IMR-90 (cell line): ENCODE measurements at regions not wholly inside any gene's neighbourhood (a gene's known extent, or its start where the extent isn't known, plus 50 kb on each side); places are given as distances from the start of the nearest gene placed in this dataset.

Experiments used
- ATAC-seq: fragments of 200-7000 bp; cut with Tn5 transposase; 2 replicates; pipeline ENCODE4 v1.9.1; 2020; ENCODE audit warnings: low read depth, mild to moderate bottlenecking, moderate library complexity
- BruUV-seq: library from RNA; stranded (reverse); fragments of 400-500 nt; replicated peaks from 2 replicates; lab custom pipeline; 2021; lab: Mats Ljungman, UMichigan
- CTCF ChIA-PET: fragments of 300-600 bp; formaldehyde crosslinking; extraction: SDS; loops from one replicate; lab custom pipeline; 2021; ENCODE audit warnings: antibody characterized with exemption; lab: Yijun Ruan, JAX
- POLR2A ChIA-PET: fragments of 300-600 bp; sonication (Branson Sonifier 250); formaldehyde crosslinking; loops from one replicate; lab custom pipeline; 2022; ENCODE audit warnings: antibody characterized with exemption; ENCODE audit not compliant: unreplicated experiment; lab: Charles Lee
- DNase-seq: peaks from one replicate; pipeline ENCODE4 v3.0.0; 2013
- H2AFZ ChIP-seq: replicated peaks from 2 replicates; pipeline ENCODE3; 2013; ENCODE audit warnings: low read length, mild to moderate bottlenecking; ENCODE audit not compliant: poor library complexity
- H2AK5ac ChIP-seq: 2 replicates; pipeline ENCODE4 v1.6.1; 2013; ENCODE audit warnings: low read depth, low read length, inconsistent platforms
- H2AK9ac ChIP-seq: replicated peaks from 2 replicates; pipeline ENCODE3; 2013; ENCODE audit warnings: mild to moderate bottlenecking, low read depth, low read length, moderate library complexity; ENCODE audit not compliant: poor library complexity
- H2BK120ac ChIP-seq: 2 replicates; pipeline ENCODE4 v1.6.1; 2013; ENCODE audit warnings: low read depth, low read length, inconsistent platforms
- H2BK15ac ChIP-seq: 3 replicates; pipeline ENCODE4 v1.6.1; 2013; ENCODE audit warnings: low read depth, low read length, inconsistent platforms
- H2BK20ac ChIP-seq: 2 replicates; pipeline ENCODE4 v1.6.1; 2013; ENCODE audit warnings: low read depth, mild to moderate bottlenecking, inconsistent platforms, low read length, moderate library complexity
- H2BK5ac ChIP-seq: 2 replicates; pipeline ENCODE4 v1.6.1; 2013; ENCODE audit warnings: mild to moderate bottlenecking, low read depth, low read length, inconsistent platforms; ENCODE audit not compliant: poor library complexity, severe bottlenecking
- H3K14ac ChIP-seq: replicated peaks from 2 replicates; pipeline ENCODE4 v1.6.1; 2013; ENCODE audit warnings: low read depth, low read length, inconsistent platforms
- H3K18ac ChIP-seq: 2 replicates; pipeline ENCODE4 v1.6.1; 2013; ENCODE audit warnings: low read depth, low read length, control low read depth
- H3K23ac ChIP-seq: 2 replicates; pipeline ENCODE4 v1.6.1; 2013; ENCODE audit warnings: low read depth, low read length, inconsistent platforms
- H3K27ac ChIP-seq: 2 replicates; pipeline ENCODE4 v1.5.1; 2013; ENCODE audit warnings: mild to moderate bottlenecking, control low read depth, low read length; ENCODE audit not compliant: insufficient read depth
- H3K27me3 ChIP-seq: 2 replicates; pipeline ENCODE4 v1.6.1; 2013; ENCODE audit warnings: low read length; ENCODE audit not compliant: control insufficient read depth, insufficient read depth
- H3K36me3 ChIP-seq: 2 replicates; pipeline ENCODE4 v1.6.1; 2013; ENCODE audit warnings: low read length, mixed read lengths; ENCODE audit not compliant: control insufficient read depth, insufficient read depth
- H3K4ac ChIP-seq: 2 replicates; pipeline ENCODE4 v1.6.1; 2013; ENCODE audit warnings: low read depth, low read length, inconsistent platforms
- H3K4me1 ChIP-seq: 2 replicates; pipeline ENCODE4 v1.6.1; 2013; ENCODE audit warnings: low read length, mixed read lengths; ENCODE audit not compliant: control insufficient read depth, insufficient read depth
- H3K4me2 ChIP-seq: 2 replicates; pipeline ENCODE4 v1.6.1; 2013; ENCODE audit warnings: low read depth, mild to moderate bottlenecking, control low read depth, low read length, moderate library complexity
- H3K4me3 ChIP-seq: 2 replicates; pipeline ENCODE4 v1.5.1; 2013; ENCODE audit warnings: low read depth, mild to moderate bottlenecking, control low read depth, low read length, moderate library complexity; ENCODE audit not compliant: insufficient read depth
- H3K56ac ChIP-seq: 2 replicates; pipeline ENCODE4 v1.6.1; 2013; ENCODE audit warnings: low read length, inconsistent platforms; ENCODE audit not compliant: insufficient read depth; ENCODE audit errors: extremely low read depth
- H3K79me1 ChIP-seq, 2 experiments: 2 replicates each; pipeline ENCODE4 v1.6.1; 2013; ENCODE audit warnings: low read length in 2 of 2, inconsistent platforms in 1 of 2, low read depth in 1 of 2
- H3K9ac ChIP-seq: 2 replicates; pipeline ENCODE4 v1.6.1; 2013; ENCODE audit warnings: low read depth, low read length, control low read depth
- H3K9me1 ChIP-seq: 2 replicates; pipeline ENCODE4 v1.6.1; 2013; ENCODE audit warnings: low read length, inconsistent platforms; ENCODE audit not compliant: insufficient read depth
- H3K9me3 ChIP-seq: 2 replicates; pipeline ENCODE4 v1.6.1; 2013; ENCODE audit warnings: low read length; ENCODE audit not compliant: control insufficient read depth, insufficient read depth
- H4K20me1 ChIP-seq: 2 replicates; pipeline ENCODE4 v1.6.1; 2013; ENCODE audit warnings: low read length, inconsistent platforms; ENCODE audit not compliant: insufficient read depth
- H4K5ac ChIP-seq: 2 replicates; pipeline ENCODE4 v1.6.1; 2013; ENCODE audit warnings: mild to moderate bottlenecking, low read depth, low read length, control low read depth
- H4K8ac ChIP-seq, 2 experiments: 2 replicates each; pipeline ENCODE4 v1.6.1; 2013; ENCODE audit warnings: low read depth in 2 of 2, low read length in 2 of 2, control low read depth in 1 of 2, inconsistent platforms in 1 of 2
- H4K91ac ChIP-seq: 2 replicates; pipeline ENCODE4 v1.6.1; 2013; ENCODE audit warnings: low read depth, low read length, inconsistent platforms; ENCODE audit not compliant: insufficient read depth
- CEBPB ChIP-seq: IDR thresholded peaks from 2 replicates; pipeline ENCODE4 v1.6.1; 2012; ENCODE audit warnings: low read depth, low read length, improper control_type of control experiment
- CHD1 ChIP-seq: IDR thresholded peaks from 2 replicates; pipeline ENCODE4 v1.6.1; 2012; ENCODE audit warnings: low read depth, low read length, improper control_type of control experiment
- MXI1 ChIP-seq: IDR thresholded peaks from 2 replicates; pipeline ENCODE4 v1.6.1; 2012; ENCODE audit warnings: low read depth, mild to moderate bottlenecking, low read length, moderate library complexity, borderline replicate concordance
- NFE2L2 ChIP-seq: fragments of 150-350 bp; IDR thresholded peaks from 2 replicates; pipeline ENCODE4 v1.6.1; 2016; ENCODE audit warnings: low read depth, mild to moderate bottlenecking, low read length
- RCOR1 ChIP-seq: IDR thresholded peaks from 2 replicates; pipeline ENCODE4 v1.6.1; 2012; ENCODE audit warnings: mild to moderate bottlenecking, low read length, improper control_type of control experiment; ENCODE audit not compliant: insufficient replicate concordance
- WGBS, 2 experiments: methylation state at CpG; one replicate each; pipeline versions ENCODE4 v1.1.5 to v1.1.7; 2013; ENCODE audit warnings: missing lambda C conversion rate in 2 of 2; ENCODE audit not compliant: insufficient read length in 1 of 2; ENCODE audit errors: extremely low coverage in 2 of 2; 5-methylcytosine and 5-hydroxymethylcytosine counted together
- dilution Hi-C: fragments of 300-500 bp; cut with HindIII; formaldehyde crosslinking; loops from one replicate; pipeline ENCODE4 v1.14.3; 2018; ENCODE audit warnings: low sequenced_read_pairs; ENCODE audit not compliant: unreplicated experiment
- in situ Hi-C: fragments of 300-500 bp; cut with MboI; formaldehyde crosslinking; loops from 3 replicates; pipeline ENCODE4 v1.14.3; 2019; ENCODE audit warnings: low sequenced_read_pairs, inconsistent platforms, mixed read lengths
- intact Hi-C: fragments of 100-400 bp; cut with micrococcal nuclease; formaldehyde crosslinking; loops from 2 replicates; pipeline ENCODE4 v1.10.0; 2022
- TF ChIP-seq, protein P1 (sequence below): fragments of 150-350 bp; IDR thresholded peaks from 2 replicates; pipeline ENCODE4 v1.6.1; 2017; ENCODE audit warnings: mild to moderate bottlenecking, antibody characterized with exemption, low read length, low read depth

DNA sequence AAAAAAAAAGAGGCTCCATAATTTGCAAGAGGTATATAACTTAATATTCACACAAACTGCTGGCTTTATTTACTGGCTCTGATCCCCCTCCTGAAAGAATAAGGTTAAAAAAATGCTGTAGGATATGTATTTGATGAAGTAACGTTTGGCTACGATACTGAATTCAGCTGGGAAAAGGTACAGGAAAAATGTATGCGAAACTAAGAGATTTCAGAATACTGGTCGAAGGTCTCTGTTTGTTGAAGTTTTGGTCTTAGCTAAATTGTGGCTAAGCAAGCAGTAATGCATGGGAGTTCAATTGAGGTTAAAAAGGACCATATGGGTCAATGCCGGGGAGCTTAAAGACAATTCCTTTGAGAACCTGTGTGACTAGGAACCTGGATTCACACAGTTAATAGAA is 355.5 kb upstream of the NCAM2 start:
- POLR2A ChIA-PET = no interaction called here
- CTCF ChIA-PET = interaction anchor here (0.6 kb wide), 1 partner anchor 1963 kb away, joined by 3 read pairs; no protein-coding TSS in a partner anchor
- no peak overlapping the region for H3K4me2 ChIP-seq
- no peak overlapping the region for H2BK120ac ChIP-seq
- H3K56ac ChIP-seq = no peak overlapping the region
- H3K9me3 ChIP-seq = peaks cover 18% of the 10 kb centered on the region
- H3K4me3 ChIP-seq = no peak overlapping the region
- ATAC-seq (no peak), DNase-seq (no peak)
- no peak overlapping the region for H2BK20ac ChIP-seq
- H2AK9ac ChIP-seq = no peak overlapping the region
- H2BK5ac ChIP-seq = no peak overlapping the region
- H2AFZ ChIP-seq = no peak overlapping the region
- no peak overlapping the region for H4K8ac ChIP-seq
- TF ChIP-seq, protein P1, sequence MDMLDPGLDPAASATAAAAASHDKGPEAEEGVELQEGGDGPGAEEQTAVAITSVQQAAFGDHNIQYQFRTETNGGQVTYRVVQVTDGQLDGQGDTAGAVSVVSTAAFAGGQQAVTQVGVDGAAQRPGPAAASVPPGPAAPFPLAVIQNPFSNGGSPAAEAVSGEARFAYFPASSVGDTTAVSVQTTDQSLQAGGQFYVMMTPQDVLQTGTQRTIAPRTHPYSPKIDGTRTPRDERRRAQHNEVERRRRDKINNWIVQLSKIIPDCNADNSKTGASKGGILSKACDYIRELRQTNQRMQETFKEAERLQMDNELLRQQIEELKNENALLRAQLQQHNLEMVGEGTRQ = no peak
- TF ChIP-seq CEBPB (no peak), CHD1 (no peak), NFE2L2 (no peak), RCOR1 (no peak), MXI1 (no peak)
- in situ Hi-C loops (no loop called here), dilution Hi-C loops (no loop called here), intact Hi-C loops (no loop called here)
- no peaks in the 10 kb centered on the region for H4K20me1 ChIP-seq
- H3K23ac ChIP-seq = no peak overlapping the region
- H3K36me3 ChIP-seq = no peaks in the 10 kb centered on the region
- no peaks in the 10 kb centered on the region for H3K4me1 ChIP-seq
- no peak overlapping the region for H3K27ac ChIP-seq
- no peak overlapping the region for H3K9ac ChIP-seq
- WGBS, 2 experiments = 41% methylated on average over 4 of the region's 5 CpGs; no CpG with 5 or more reads in 1 of the 2 experiments
- H3K4ac ChIP-seq = no peak overlapping the region
- H3K14ac ChIP-seq = no peak overlapping the region
- H3K9me1 ChIP-seq = no peaks in the 10 kb centered on the region
- no TSS peak for BruUV-seq
- no peak overlapping the region for H2AK5ac ChIP-seq
- H2BK15ac ChIP-seq = no peak overlapping the region
- H3K79me1 ChIP-seq = no peaks in the 10 kb centered on the region
- no peak overlapping the region for H3K18ac ChIP-seq
- no peak overlapping the region for H4K91ac ChIP-seq
- H3K27me3 ChIP-seq = no peaks in the 10 kb centered on the region
- no peak overlapping the region for H4K5ac ChIP-seq
